HT-29 (cell line): ENCODE measurements at regions not wholly inside any gene's neighbourhood (a gene's known extent, or its start where the extent isn't known, plus 50 kb on each side); places are given as distances from the start of the nearest gene placed in this dataset.

Source experiments
- DNase-seq: peaks from one replicate; pipeline ENCODE4 v3.0.0-alpha.2; 2015; ENCODE audit warnings: low spot score

- DNase-seq: no peak
Measured at GRCh38 chr15:69656271-69657030, 203.8 kb downstream of the RPLP1 start.

- DNase-seq: no peak
Measured at GRCh38 chr15:69657626-69658025, 205.0 kb downstream of the RPLP1 start.

GRCh38 chr15:69658411-69658945, 205.9 kb downstream of the RPLP1 start:
- no peak for DNase-seq

GRCh38 chr15:69659454-69660050, 206.9 kb downstream of the RPLP1 start:
- DNase-seq: no peak

- DNase-seq: no peak
Measured at GRCh38 chr15:69660114-69660513, 207.5 kb downstream of the RPLP1 start.

- DNase-seq: no peak
Measured at GRCh38 chr15:69660658-69661405, 208.2 kb downstream of the RPLP1 start.

GRCh38 chr15:69661446-69661845, 208.8 kb downstream of the RPLP1 start:
- no peak for DNase-seq

GRCh38 chr15:69661871-69662644, 209.4 kb downstream of the RPLP1 start:
- no peak for DNase-seq

GRCh38 chr15:69662645-69663000, 210.0 kb downstream of the RPLP1 start:
- no peak for DNase-seq

- DNase-seq: no peak
Measured at GRCh38 chr15:69663441-69663840, 210.8 kb downstream of the RPLP1 start.

GRCh38 chr15:69663982-69664381, 211.4 kb downstream of the RPLP1 start:
- no peak for DNase-seq

GRCh38 chr15:69664572-69665571, 212.3 kb downstream of the RPLP1 start:
- no peak for DNase-seq

- no peak for DNase-seq
Measured at GRCh38 chr15:69665641-69666111, 213.1 kb downstream of the RPLP1 start.

- DNase-seq: no peak
Measured at GRCh38 chr15:69666441-69666882, 213.8 kb downstream of the RPLP1 start.

GRCh38 chr15:69666921-69667811, 214.5 kb downstream of the RPLP1 start:
- DNase-seq: no peak

- DNase-seq: no peak
Measured at GRCh38 chr15:69668039-69668705, 215.6 kb downstream of the RPLP1 start.

- DNase-seq: no peak
Measured at GRCh38 chr15:69668963-69669362, 216.3 kb downstream of the RPLP1 start.

- DNase-seq: no peak
Measured at GRCh38 chr15:69669446-69669845, 216.8 kb downstream of the RPLP1 start.
